Upper lobe of left lung (tissue), 4 donors: ENCODE measurements at regions not wholly inside any gene's neighbourhood (a gene's known extent, or its start where the extent isn't known, plus 50 kb on each side); places are given as distances from the start of the nearest gene placed in this dataset.

Experiments
- EP300 ChIP-seq, 4 donors: sonication (generic); formaldehyde crosslinking; IDR thresholded peaks; one replicate each; pipeline ENCODE4 v1.5.1; 2017; ENCODE audit warnings: antibody characterized with exemption in 4 of 4, control low read depth in 2 of 4
- POLR2A ChIP-seq, 4 donors: fragments of 450-650 bp; IDR thresholded peaks; one replicate each; pipeline ENCODE4 v1.5.1; 2016 to 2017; ENCODE audit warnings: antibody characterized with exemption in 4 of 4, mild to moderate bottlenecking in 2 of 4
- POLR2AphosphoS5 ChIP-seq, 2 donors: sonication (generic); formaldehyde crosslinking; IDR thresholded peaks; one replicate each; pipeline ENCODE4 v1.5.1; 2017; ENCODE audit warnings: antibody characterized with exemption in 2 of 2
- TF ChIP-seq, protein P1 (sequence below), 6 experiments: fragments of 450-650 bp in 4 of 6; fragments of 200-600 bp in 2 of 6; sonication (generic) in 2 of 6; IDR thresholded peaks; one replicate each; pipeline ENCODE4 v1.5.1; 2016 to 2019; ENCODE audit warnings: antibody characterized with exemption in 6 of 6

DNA sequence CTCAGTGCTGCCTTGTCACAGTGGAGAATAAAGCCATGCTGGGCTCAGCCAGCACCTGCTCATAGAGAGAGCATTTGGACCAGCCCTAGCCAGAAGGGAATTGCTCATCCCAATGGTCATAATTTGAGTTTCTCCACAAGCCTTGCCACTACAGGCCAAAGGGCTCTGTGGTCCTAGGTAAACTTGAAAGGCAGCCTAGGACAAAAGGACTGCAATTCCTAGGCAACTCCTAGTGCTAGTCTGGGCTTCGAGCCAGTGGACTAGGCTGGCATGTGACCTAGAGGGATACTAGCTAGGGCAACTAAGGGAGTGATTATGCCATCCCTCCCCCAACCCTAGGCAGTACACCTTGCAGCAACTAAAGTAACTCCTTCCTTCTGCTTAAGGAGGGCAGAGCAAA lies 516.2 kb downstream of the BCKDHB start:
- TF ChIP-seq, protein P1, sequence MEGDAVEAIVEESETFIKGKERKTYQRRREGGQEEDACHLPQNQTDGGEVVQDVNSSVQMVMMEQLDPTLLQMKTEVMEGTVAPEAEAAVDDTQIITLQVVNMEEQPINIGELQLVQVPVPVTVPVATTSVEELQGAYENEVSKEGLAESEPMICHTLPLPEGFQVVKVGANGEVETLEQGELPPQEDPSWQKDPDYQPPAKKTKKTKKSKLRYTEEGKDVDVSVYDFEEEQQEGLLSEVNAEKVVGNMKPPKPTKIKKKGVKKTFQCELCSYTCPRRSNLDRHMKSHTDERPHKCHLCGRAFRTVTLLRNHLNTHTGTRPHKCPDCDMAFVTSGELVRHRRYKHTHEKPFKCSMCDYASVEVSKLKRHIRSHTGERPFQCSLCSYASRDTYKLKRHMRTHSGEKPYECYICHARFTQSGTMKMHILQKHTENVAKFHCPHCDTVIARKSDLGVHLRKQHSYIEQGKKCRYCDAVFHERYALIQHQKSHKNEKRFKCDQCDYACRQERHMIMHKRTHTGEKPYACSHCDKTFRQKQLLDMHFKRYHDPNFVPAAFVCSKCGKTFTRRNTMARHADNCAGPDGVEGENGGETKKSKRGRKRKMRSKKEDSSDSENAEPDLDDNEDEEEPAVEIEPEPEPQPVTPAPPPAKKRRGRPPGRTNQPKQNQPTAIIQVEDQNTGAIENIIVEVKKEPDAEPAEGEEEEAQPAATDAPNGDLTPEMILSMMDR (IDR thresholded peaks at IDR 0.05) = no peak
- TF ChIP-seq EP300 (IDR thresholded peaks at IDR 0.05) (no peak), POLR2AphosphoS5 (IDR thresholded peaks at IDR 0.05) (no peak), POLR2A (IDR thresholded peaks at IDR 0.05) (no peak)
